Peyer's patch (tissue), 4 donors: ENCODE measurements at regions not wholly inside any gene's neighbourhood (a gene's known extent, or its start where the extent isn't known, plus 50 kb on each side); places are given as distances from the start of the nearest gene placed in this dataset.

Experiments
- DNase-seq, 3 donors: peaks; one replicate each; pipeline ENCODE4 v3.0.0-alpha.2; 2017 to 2019
- H3K27ac ChIP-seq, 4 donors: fragments of 200-600 bp; sonication (generic); one replicate each; pipeline ENCODE4 v1.5.1; 2016 to 2019
- H3K27me3 ChIP-seq, 2 donors: fragments of 200-600 bp; sonication (generic); one replicate each; pipeline ENCODE4 v1.5.1; 2019
- H3K36me3 ChIP-seq, 3 donors: fragments of 200-600 bp; sonication (generic); one replicate each; pipeline ENCODE4 v1.5.1; 2016 to 2019
- H3K4me1 ChIP-seq, 4 donors: fragments of 200-600 bp; sonication (generic); one replicate each; pipeline ENCODE4 v1.5.1; 2016 to 2019
- H3K4me3 ChIP-seq, 4 donors: fragments of 200-600 bp; sonication (generic); 1 replicate in 3 of 4; 2 replicates in 1 of 4; pipeline ENCODE4 v1.5.1; 2016 to 2019; ENCODE audit warnings: mild to moderate bottlenecking in 1 of 4
- H3K9me3 ChIP-seq, 4 donors: fragments of 200-600 bp; sonication (generic); one replicate each; pipeline ENCODE4 v1.5.1; 2016 to 2019; ENCODE audit warnings: mild to moderate bottlenecking in 1 of 4
- POLR2A ChIP-seq, 2 donors: fragments of 450-650 bp; IDR thresholded peaks; one replicate each; pipeline ENCODE4 v1.5.1; 2017; ENCODE audit warnings: antibody characterized with exemption in 2 of 2, mild to moderate bottlenecking in 2 of 2, moderate library complexity in 2 of 2
- TF ChIP-seq, protein P1 (sequence below), 6 experiments: fragments of 450-650 bp in 4 of 6; fragments of 200-600 bp in 2 of 6; sonication (generic) in 1 of 6; IDR thresholded peaks; one replicate each; pipeline ENCODE4 v1.5.1; 2017 to 2019; ENCODE audit warnings: antibody characterized with exemption in 6 of 6, mild to moderate bottlenecking in 3 of 6, moderate library complexity in 1 of 6

DNA sequence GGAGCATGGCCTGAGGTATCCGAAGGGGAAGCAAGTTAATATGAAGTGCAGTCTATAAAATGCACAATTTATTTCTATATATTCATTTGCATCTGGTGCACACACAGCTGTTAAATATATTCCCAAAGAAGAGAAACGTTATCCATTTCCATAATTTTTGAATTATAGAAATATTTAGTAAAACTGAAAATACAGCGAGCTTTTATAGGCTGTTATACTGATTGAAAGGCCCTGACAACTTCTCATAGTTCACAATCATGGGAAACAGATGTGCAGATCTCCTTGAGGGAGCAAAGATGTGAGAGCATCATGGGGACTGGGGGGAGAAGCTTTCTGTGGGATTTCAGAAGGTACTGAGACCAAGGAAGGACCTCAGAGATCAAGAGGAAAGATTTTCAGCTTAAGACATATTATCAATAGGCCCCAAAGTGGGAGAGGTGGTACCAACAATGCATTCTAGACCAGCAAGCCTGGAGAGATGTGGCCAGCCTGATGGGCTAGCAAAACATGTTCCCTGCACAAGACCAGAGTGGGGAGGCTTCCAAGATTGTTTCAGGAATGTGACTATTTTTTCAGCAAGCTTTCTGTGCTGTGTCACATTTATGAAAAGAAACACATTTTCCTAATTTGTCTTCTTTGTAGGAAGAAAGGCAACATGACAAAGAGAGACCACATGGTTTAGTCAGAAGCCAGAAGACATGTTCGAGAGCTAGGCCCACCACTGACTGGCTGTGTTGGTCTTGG is 256.0 kb upstream of the SFRP2 start:
- Histone ChIP-seq H3K4me1 (no peaks in the 10 kb centered on the region), H3K27ac (no peak overlapping the region), H3K36me3 (no peaks in the 10 kb centered on the region), H3K9me3 (no peaks in the 10 kb centered on the region), H3K4me3 (no peak overlapping the region), H3K27me3 (no peaks in the 10 kb centered on the region)
- no peak for DNase-seq
- TF ChIP-seq, protein P1, sequence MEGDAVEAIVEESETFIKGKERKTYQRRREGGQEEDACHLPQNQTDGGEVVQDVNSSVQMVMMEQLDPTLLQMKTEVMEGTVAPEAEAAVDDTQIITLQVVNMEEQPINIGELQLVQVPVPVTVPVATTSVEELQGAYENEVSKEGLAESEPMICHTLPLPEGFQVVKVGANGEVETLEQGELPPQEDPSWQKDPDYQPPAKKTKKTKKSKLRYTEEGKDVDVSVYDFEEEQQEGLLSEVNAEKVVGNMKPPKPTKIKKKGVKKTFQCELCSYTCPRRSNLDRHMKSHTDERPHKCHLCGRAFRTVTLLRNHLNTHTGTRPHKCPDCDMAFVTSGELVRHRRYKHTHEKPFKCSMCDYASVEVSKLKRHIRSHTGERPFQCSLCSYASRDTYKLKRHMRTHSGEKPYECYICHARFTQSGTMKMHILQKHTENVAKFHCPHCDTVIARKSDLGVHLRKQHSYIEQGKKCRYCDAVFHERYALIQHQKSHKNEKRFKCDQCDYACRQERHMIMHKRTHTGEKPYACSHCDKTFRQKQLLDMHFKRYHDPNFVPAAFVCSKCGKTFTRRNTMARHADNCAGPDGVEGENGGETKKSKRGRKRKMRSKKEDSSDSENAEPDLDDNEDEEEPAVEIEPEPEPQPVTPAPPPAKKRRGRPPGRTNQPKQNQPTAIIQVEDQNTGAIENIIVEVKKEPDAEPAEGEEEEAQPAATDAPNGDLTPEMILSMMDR (IDR thresholded peaks at IDR 0.05) = no peak
- TF ChIP-seq POLR2A (IDR thresholded peaks at IDR 0.05) = no peak

DNA sequence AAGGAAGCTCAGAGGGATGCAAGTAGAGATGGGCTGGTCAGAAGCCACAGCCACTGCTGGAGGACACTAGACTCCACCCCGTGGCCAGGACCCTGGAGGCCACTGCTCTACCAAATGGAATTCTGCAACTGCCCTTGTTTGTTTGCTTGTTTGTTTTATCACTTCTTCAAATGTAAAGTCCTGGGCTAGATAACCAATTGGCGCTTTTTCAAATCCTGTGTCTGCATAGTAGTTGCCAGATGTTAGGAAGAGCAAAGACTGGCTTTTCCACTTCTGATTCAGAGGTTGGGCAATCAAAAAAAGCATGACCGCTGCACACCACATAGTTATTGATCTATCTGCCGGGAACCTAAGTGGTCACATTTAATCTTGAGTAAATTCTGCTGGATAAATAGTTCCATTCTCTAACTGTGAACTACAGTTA is 255.2 kb upstream of the SFRP2 start:
- Histone ChIP-seq H3K9me3 (no peaks in the 10 kb centered on the region), H3K36me3 (no peaks in the 10 kb centered on the region), H3K4me1 (no peaks in the 10 kb centered on the region), H3K27me3 (no peaks in the 10 kb centered on the region), H3K27ac (no peak overlapping the region), H3K4me3 (no peak overlapping the region)
- TF ChIP-seq, protein P1 (IDR thresholded peaks at IDR 0.05) = no peak
- TF ChIP-seq POLR2A (IDR thresholded peaks at IDR 0.05) = no peak
- no peak for DNase-seq

DNA sequence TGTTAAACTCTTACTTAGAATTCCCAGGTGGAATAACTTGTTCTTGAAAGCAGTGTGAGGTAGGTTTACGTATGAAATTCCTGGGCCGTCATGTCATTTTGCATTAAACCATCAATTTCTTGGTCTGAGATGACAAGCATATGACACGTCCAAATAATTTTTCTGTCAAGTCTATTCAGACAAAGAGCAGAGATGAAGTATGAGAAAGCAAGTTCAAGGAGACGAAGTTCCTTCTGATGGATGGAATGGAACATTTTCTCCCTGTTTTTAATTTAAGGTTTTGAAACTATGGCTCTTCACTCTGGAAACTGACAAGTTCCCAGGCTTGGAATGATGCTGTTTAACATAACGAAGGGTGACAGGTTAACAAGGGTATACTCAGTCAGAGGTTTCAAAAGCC is 252.8 kb upstream of the SFRP2 start:
- no peak for TF ChIP-seq POLR2A (IDR thresholded peaks at IDR 0.05)
- TF ChIP-seq, protein P1 (IDR thresholded peaks at IDR 0.05) = no peak
- Histone ChIP-seq H3K27me3 (no peaks in the 10 kb centered on the region), H3K4me1 (no peaks in the 10 kb centered on the region), H3K36me3 (no peaks in the 10 kb centered on the region), H3K9me3 (no peaks in the 10 kb centered on the region), H3K27ac (no peak overlapping the region), H3K4me3 (no peak overlapping the region)
- DNase-seq = no peak

DNA sequence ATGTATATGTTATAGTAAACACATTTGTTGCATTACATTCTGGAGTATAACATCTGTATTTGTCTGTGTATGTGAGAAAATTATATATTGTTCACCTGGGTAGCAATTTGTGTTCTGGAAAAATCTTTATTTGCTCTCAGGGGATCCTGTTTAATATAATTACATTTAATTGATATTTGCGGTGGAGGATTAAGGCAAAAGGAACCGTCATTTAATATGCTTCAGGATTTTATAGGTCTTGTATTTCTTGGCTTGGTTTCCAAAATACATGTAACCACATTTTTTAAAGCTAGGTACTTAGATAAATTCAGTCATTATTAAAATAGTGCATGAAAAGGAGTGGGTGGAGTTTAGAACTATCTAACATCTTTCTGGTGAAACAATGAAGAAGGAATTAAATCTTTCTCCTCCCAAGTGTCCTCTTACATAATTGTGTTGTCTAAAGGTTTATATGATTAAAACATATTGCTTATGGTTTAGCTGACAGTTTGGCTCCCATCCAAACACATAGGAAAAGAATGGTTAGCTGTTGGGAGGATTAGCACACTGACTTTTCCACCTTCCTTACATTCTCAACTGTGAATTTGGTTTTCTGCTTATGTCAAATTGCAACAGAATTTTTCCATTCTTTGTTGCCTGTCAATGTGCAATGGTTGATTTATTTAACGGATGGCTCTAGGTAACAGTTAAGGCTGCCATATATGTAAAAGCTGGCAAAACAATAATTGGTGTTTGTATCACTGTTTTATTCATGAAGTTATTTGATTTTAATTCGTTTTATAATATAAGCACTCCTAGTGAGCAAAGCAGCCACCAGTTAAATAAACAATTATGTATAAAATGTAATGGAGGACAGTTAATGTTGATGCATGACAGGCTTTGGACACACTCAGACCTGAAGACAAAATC is 250.8 kb upstream of the SFRP2 start:
- H3K36me3 ChIP-seq = no peaks in the 10 kb centered on the region
- H3K9me3 ChIP-seq = no peaks in the 10 kb centered on the region
- DNase-seq = no peak
- H3K4me3 ChIP-seq = no peak overlapping the region
- H3K4me1 ChIP-seq = no peaks in the 10 kb centered on the region
- TF ChIP-seq, protein P1 (IDR thresholded peaks at IDR 0.05) = no peak
- no peak for TF ChIP-seq POLR2A (IDR thresholded peaks at IDR 0.05)
- no peak overlapping the region for H3K27ac ChIP-seq
- no peaks in the 10 kb centered on the region for H3K27me3 ChIP-seq

DNA sequence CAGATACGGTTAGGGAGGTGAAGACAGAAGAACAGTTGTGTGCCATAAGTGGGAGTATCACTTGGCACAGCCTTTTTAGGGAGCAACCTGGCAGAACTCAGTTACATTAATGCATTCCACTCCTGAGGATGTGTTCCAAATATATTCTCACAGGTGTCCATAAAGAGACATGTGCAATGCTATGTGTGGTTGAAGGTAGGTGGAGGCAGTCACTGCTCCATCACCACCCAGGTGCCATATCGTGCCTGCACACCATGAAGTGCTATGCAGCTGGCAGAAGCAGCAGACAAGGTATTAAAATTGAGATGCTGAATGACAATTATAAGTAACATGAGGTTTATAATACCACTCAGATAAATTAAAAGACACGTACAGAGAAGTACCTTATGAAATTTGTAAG is 248.0 kb upstream of the SFRP2 start:
- TF ChIP-seq, protein P1 (IDR thresholded peaks at IDR 0.05) = no peak
- no peak for TF ChIP-seq POLR2A (IDR thresholded peaks at IDR 0.05)
- Histone ChIP-seq H3K4me3 (no peak overlapping the region), H3K4me1 (no peaks in the 10 kb centered on the region), H3K9me3 (no peaks in the 10 kb centered on the region), H3K36me3 (no peaks in the 10 kb centered on the region), H3K27me3 (no peaks in the 10 kb centered on the region), H3K27ac (no peak overlapping the region)
- DNase-seq = no peak
